ENCODE measurements at regions not wholly inside any gene's neighbourhood (a gene's known extent, or its start where the extent isn't known, plus 50 kb on each side); places are given as distances from the start of the nearest gene placed in this dataset.

GRCh38 chr10:110415809-110416208, 81.9 kb upstream of the DUSP5 start:
- Histone ChIP-seq H3K9me3 (peaks cover 10% of the 10 kb centered on the region; the same call in 1 of the 2 replicates), H3K4me1 (peaks cover 50% of the 10 kb centered on the region), H3K27me3 (replicated peaks; ENCODE audit: control insufficient read depth, insufficient read depth, low read length) (no peaks in the 10 kb centered on the region), H3K36me3 (ENCODE audit: control insufficient read depth, insufficient read depth, low read length) (no peaks in the 10 kb centered on the region), H3K4me3 (ENCODE audit: low read depth, low read length) (no peak overlapping the region)
- no peaks in the 10 kb centered on the region for H3K36me3 Mint-ChIP-seq (ENCODE audit: insufficient read depth, unreplicated experiment)
- no peak for TF ChIP-seq CTCF (IDR thresholded peaks at IDR 0.05; ENCODE audit: insufficient read depth in 1 of 2, low read depth in 1 of 2, low read length in 1 of 2, severe bottlenecking in 1 of 2, unreplicated experiment in 1 of 2)
- ChIA-PET CTCF (no interaction called here), POLR2A (no interaction called here)
- H3K4me1 Mint-ChIP-seq (ENCODE audit: low read depth, unreplicated experiment): peaks cover 36% of the 10 kb centered on the region
- no peak overlapping the region for H3K4me3 Mint-ChIP-seq (ENCODE audit: unreplicated experiment)
- DNase-seq: no peak
- H3K9me3 Mint-ChIP-seq (ENCODE audit: unreplicated experiment): no peaks in the 10 kb centered on the region
- H3K27me3 Mint-ChIP-seq (ENCODE audit: insufficient read depth, unreplicated experiment): no peaks in the 10 kb centered on the region
- H3K27ac Mint-ChIP-seq (ENCODE audit: unreplicated experiment): no peak overlapping the region
- no TSS peak for BruUV-seq (replicated peaks)
- intact Hi-C loops (cut with micrococcal nuclease; ENCODE audit: unreplicated experiment): loop anchor here (10.0 kb wide), 1 partner anchor 61 kb away; no protein-coding TSS in a partner anchor

- Mint-ChIP-seq H3K36me3 (ENCODE audit: insufficient read depth, unreplicated experiment) (no peaks in the 10 kb centered on the region), H3K27me3 (ENCODE audit: insufficient read depth, unreplicated experiment) (no peaks in the 10 kb centered on the region), H3K9me3 (ENCODE audit: unreplicated experiment) (no peaks in the 10 kb centered on the region), H3K4me1 (ENCODE audit: low read depth, unreplicated experiment) (peaks cover 27% of the 10 kb centered on the region), H3K4me3 (ENCODE audit: unreplicated experiment) (no peak overlapping the region), H3K27ac (ENCODE audit: unreplicated experiment) (no peak overlapping the region)
- POLR2A ChIA-PET: no interaction called here
- BruUV-seq (replicated peaks): no TSS peak
- TF ChIP-seq CTCF (IDR thresholded peaks at IDR 0.05; ENCODE audit: insufficient read depth in 1 of 2, low read depth in 1 of 2, low read length in 1 of 2, severe bottlenecking in 1 of 2, unreplicated experiment in 1 of 2): no peak
- no peaks in the 10 kb centered on the region for H3K36me3 ChIP-seq (ENCODE audit: control insufficient read depth, insufficient read depth, low read length)
- DNase-seq: no peak
- H3K9me3 ChIP-seq: peaks cover 10% of the 10 kb centered on the region; the same call in 1 of the 2 replicates
- H3K27me3 ChIP-seq (replicated peaks; ENCODE audit: control insufficient read depth, insufficient read depth, low read length): no peaks in the 10 kb centered on the region
- H3K4me3 ChIP-seq (ENCODE audit: low read depth, low read length): no peak overlapping the region
- CTCF ChIA-PET: no interaction called here
- H3K4me1 ChIP-seq: peaks cover 38% of the 10 kb centered on the region
- intact Hi-C loops (cut with micrococcal nuclease; ENCODE audit: unreplicated experiment): loop anchor here (10.0 kb wide), 1 partner anchor 62 kb away; no protein-coding TSS in a partner anchor
Observed at GRCh38 chr10:110416776-110417711, 80.7 kb upstream of the DUSP5 start.

- Histone ChIP-seq H3K9me3 (peaks cover 10% of the 10 kb centered on the region; the same call in 1 of the 2 replicates), H3K4me3 (ENCODE audit: low read depth, low read length) (no peak overlapping the region), H3K4me1 (peaks cover 26% of the 10 kb centered on the region), H3K27me3 (replicated peaks; ENCODE audit: control insufficient read depth, insufficient read depth, low read length) (no peaks in the 10 kb centered on the region), H3K36me3 (ENCODE audit: control insufficient read depth, insufficient read depth, low read length) (no peaks in the 10 kb centered on the region)
- TF ChIP-seq CTCF (IDR thresholded peaks at IDR 0.05; ENCODE audit: insufficient read depth in 1 of 2, low read depth in 1 of 2, low read length in 1 of 2, severe bottlenecking in 1 of 2, unreplicated experiment in 1 of 2): no peak
- H3K27ac Mint-ChIP-seq (ENCODE audit: unreplicated experiment): no peak overlapping the region
- peaks cover 16% of the 10 kb centered on the region for H3K4me1 Mint-ChIP-seq (ENCODE audit: low read depth, unreplicated experiment)
- POLR2A ChIA-PET: no interaction called here
- H3K9me3 Mint-ChIP-seq (ENCODE audit: unreplicated experiment): no peaks in the 10 kb centered on the region
- intact Hi-C loops (cut with micrococcal nuclease; ENCODE audit: unreplicated experiment): loop anchor here (10.0 kb wide), 1 partner anchor 63 kb away; no protein-coding TSS in a partner anchor
- DNase-seq: no peak
- no TSS peak for BruUV-seq (replicated peaks)
- H3K27me3 Mint-ChIP-seq (ENCODE audit: insufficient read depth, unreplicated experiment): no peaks in the 10 kb centered on the region
- H3K4me3 Mint-ChIP-seq (ENCODE audit: unreplicated experiment): no peak overlapping the region
- no peaks in the 10 kb centered on the region for H3K36me3 Mint-ChIP-seq (ENCODE audit: insufficient read depth, unreplicated experiment)
- CTCF ChIA-PET: interaction anchor here (0.6 kb wide), 1 partner anchor 60 kb away, joined by 3 read pairs; no protein-coding TSS in a partner anchor
Observed at GRCh38 chr10:110418218-110418617, 79.5 kb upstream of the DUSP5 start.

Measured in Caco-2 (cell line).